ENCODE measurements at regions not wholly inside any gene's neighbourhood (a gene's known extent, or its start where the extent isn't known, plus 50 kb on each side); places are given as distances from the start of the nearest gene placed in this dataset.

GRCh38 chr4:137701401-137701800 is 169.1 kb upstream of the PCDH18 start:
- TF ChIP-seq USF1 (IDR thresholded peaks at IDR 0.05; ENCODE audit: borderline replicate concordance, low read depth) (no peak), RXRA (IDR thresholded peaks at IDR 0.05; ENCODE audit: borderline replicate concordance, low read depth) (no peak), TCF12 (IDR thresholded peaks at IDR 0.05) (no peak), GABPA (IDR thresholded peaks at IDR 0.05; ENCODE audit: low read depth) (no peak), SMC3 (IDR thresholded peaks at IDR 0.05; ENCODE audit: low read depth, low read length) (no peak), YY1 (IDR thresholded peaks at IDR 0.05; ENCODE audit: low read depth) (no peak)
- TF ChIP-seq, protein P1, sequence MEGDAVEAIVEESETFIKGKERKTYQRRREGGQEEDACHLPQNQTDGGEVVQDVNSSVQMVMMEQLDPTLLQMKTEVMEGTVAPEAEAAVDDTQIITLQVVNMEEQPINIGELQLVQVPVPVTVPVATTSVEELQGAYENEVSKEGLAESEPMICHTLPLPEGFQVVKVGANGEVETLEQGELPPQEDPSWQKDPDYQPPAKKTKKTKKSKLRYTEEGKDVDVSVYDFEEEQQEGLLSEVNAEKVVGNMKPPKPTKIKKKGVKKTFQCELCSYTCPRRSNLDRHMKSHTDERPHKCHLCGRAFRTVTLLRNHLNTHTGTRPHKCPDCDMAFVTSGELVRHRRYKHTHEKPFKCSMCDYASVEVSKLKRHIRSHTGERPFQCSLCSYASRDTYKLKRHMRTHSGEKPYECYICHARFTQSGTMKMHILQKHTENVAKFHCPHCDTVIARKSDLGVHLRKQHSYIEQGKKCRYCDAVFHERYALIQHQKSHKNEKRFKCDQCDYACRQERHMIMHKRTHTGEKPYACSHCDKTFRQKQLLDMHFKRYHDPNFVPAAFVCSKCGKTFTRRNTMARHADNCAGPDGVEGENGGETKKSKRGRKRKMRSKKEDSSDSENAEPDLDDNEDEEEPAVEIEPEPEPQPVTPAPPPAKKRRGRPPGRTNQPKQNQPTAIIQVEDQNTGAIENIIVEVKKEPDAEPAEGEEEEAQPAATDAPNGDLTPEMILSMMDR (IDR thresholded peaks at IDR 0.05): no peak
- TF ChIP-seq, protein P2, sequence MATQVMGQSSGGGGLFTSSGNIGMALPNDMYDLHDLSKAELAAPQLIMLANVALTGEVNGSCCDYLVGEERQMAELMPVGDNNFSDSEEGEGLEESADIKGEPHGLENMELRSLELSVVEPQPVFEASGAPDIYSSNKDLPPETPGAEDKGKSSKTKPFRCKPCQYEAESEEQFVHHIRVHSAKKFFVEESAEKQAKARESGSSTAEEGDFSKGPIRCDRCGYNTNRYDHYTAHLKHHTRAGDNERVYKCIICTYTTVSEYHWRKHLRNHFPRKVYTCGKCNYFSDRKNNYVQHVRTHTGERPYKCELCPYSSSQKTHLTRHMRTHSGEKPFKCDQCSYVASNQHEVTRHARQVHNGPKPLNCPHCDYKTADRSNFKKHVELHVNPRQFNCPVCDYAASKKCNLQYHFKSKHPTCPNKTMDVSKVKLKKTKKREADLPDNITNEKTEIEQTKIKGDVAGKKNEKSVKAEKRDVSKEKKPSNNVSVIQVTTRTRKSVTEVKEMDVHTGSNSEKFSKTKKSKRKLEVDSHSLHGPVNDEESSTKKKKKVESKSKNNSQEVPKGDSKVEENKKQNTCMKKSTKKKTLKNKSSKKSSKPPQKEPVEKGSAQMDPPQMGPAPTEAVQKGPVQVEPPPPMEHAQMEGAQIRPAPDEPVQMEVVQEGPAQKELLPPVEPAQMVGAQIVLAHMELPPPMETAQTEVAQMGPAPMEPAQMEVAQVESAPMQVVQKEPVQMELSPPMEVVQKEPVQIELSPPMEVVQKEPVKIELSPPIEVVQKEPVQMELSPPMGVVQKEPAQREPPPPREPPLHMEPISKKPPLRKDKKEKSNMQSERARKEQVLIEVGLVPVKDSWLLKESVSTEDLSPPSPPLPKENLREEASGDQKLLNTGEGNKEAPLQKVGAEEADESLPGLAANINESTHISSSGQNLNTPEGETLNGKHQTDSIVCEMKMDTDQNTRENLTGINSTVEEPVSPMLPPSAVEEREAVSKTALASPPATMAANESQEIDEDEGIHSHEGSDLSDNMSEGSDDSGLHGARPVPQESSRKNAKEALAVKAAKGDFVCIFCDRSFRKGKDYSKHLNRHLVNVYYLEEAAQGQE (IDR thresholded peaks at IDR 0.05; ENCODE audit: low read depth, low read length): no peak
- TF ChIP-seq, protein P3, sequence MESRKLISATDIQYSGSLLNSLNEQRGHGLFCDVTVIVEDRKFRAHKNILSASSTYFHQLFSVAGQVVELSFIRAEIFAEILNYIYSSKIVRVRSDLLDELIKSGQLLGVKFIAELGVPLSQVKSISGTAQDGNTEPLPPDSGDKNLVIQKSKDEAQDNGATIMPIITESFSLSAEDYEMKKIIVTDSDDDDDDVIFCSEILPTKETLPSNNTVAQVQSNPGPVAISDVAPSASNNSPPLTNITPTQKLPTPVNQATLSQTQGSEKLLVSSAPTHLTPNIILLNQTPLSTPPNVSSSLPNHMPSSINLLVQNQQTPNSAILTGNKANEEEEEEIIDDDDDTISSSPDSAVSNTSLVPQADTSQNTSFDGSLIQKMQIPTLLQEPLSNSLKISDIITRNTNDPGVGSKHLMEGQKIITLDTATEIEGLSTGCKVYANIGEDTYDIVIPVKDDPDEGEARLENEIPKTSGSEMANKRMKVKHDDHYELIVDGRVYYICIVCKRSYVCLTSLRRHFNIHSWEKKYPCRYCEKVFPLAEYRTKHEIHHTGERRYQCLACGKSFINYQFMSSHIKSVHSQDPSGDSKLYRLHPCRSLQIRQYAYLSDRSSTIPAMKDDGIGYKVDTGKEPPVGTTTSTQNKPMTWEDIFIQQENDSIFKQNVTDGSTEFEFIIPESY (IDR thresholded peaks at IDR 0.05; ENCODE audit: borderline replicate concordance, low read depth): no peak
- Histone ChIP-seq H3K27me3 (ENCODE audit: insufficient read depth) (no peaks in the 10 kb centered on the region), H3K79me2 (ENCODE audit: insufficient read depth) (no peaks in the 10 kb centered on the region), H3K4me3 (ENCODE audit: low read depth in 2 of 2, low read length in 1 of 2) (no peak overlapping the region), H3K9me2 (no peaks in the 10 kb centered on the region; the same call in 1 of the 2 replicates), H3K36me3 (replicated peaks in 1 of 2; ENCODE audit: control insufficient read depth in 1 of 2, insufficient read depth in 2 of 2, low read length in 1 of 2) (no peaks in the 10 kb centered on the region), H3K9me3 (no peaks in the 10 kb centered on the region), H4K20me1 (ENCODE audit: insufficient read depth) (no peaks in the 10 kb centered on the region), H3K9ac (no peak overlapping the region), H3F3A (replicated peaks; ENCODE audit: insufficient read depth) (peaks cover 17% of the 10 kb centered on the region), H3K4me1 (ENCODE audit: control insufficient read depth in 1 of 2, insufficient read depth in 2 of 2, low read depth in 1 of 2, low read length in 1 of 2) (peaks cover 2 to 3% of the 10 kb centered on the region in 2 experiments; a peak in 2 of 4 replicates), H3K4me2 (no peak overlapping the region), H3K27ac (ENCODE audit: low read depth in 2 of 2, low read length in 1 of 2) (no peak overlapping the region), H2AFZ (ENCODE audit: low read depth) (no peak overlapping the region)
- ChIA-PET POLR2A (no interaction called here), CTCF (no interaction called here)
- 100% methylated on average over 1 of the region's 1 CpG for WGBS (ENCODE audit: low lambda C conversion rate)
- no peak for DNase-seq
